A204.1 (cell line): ENCODE measurements at regions not wholly inside any gene's neighbourhood (a gene's known extent, or its start where the extent isn't known, plus 50 kb on each side); places are given as distances from the start of the nearest gene placed in this dataset.
"Not testable (repeated sequence)": the region's sequence is repeated elsewhere in the genome, so short reads cannot be mapped to it uniquely, and the experiment has no call there.

ENCODE experiments used
- FAIRE-seq: peaks from 2 replicates; lab custom pipeline; 2012; peaks lifted over from hg19 to GRCh38; lab: Jason Lieb, UNC

DNA sequence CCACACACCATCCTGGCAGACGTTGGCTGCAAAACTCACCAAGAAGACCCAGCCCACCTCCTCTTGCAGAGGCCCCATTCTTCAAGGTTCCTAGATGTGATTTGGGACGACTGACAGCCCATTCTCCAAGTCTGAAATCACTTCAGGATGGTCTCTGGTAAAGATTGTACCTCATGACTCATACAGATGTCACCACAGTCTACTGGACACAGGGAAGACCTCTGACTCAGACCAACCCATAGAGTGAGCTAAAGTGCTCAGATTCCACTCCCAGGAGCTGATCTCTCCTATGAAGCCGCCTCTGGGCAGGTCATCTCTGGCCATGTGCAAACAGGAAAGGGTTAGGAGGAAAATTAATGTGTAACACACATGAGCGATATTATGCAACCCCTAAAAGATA is 102.4 kb upstream of the VWC2 start:
- no peak for FAIRE-seq

DNA sequence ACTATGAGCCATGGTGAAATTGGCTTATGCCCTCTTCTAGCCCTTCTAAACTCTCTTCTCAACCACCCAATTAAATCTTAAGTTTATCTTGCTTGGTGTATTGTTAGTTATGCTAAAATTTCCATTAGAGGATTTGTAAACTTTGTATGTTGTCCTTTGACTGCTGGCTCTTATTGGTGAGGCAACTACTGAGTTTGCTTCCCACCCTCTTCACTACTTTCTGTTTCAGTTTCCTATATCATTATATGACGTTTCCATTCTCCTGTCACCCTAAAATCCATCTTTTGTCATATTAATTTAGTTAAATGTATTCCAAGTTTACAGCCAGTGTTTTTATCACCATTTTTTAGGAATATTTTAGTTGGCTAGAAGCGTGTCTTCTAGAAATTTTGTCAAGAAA is 80.9 kb upstream of the VWC2 start:
- no peak for FAIRE-seq

DNA sequence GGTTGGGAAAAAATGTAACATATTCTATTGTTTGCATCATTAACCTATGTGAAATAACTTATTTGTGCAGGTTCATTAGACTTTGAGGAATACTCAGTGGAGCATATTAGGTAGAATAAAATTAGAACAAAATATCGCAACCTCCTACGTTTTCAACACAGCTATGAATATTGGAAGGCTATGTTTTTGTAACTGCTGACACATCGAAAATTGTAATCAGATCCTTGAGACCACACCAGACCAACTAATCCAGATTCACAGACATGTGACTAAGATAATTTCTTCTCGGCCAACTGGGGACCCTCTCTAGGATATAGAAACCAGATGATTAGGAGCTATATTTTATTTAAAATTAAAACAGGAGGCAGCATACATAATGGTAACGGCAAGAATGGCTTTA is 77.5 kb upstream of the VWC2 start:
- no peak for FAIRE-seq

DNA sequence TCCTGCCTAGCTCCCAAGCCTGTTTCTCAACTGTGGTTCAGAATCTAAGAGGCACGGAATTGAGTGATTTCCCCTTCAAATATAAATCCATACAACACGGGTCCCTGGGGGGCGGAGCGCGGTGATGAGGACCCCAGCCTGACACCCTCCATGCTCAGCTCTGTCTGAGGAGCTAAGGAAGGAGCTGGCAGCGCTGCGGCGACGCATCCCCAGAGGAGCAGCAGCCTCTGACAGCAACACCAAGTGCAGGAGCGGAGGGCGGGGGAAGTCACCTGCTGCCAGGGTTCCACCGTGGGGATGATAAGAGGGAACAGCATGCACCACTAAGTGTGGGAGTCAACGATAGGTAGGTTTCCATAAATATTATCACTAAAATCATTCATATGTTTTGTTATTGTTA is 72.6 kb upstream of the VWC2 start:
- no peak for FAIRE-seq

DNA sequence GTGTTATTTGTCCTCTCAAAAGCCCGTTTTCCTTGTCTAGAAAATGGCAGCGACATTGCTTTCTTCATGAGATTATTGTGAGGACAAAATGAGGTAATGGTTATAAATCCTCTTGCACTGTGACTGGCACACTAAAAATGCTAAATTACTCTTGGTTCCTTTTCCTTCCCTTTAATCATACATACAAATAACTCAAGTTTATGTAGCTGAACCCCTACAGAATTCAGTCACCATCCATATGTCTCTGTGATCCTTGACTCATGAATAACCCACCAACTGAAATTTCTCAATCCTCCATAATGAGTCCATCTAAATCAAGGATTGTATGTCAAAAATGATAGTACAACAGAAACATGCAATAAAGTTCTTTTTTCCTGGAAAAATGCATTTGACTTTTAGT is 71.3 kb upstream of the VWC2 start:
- no peak for FAIRE-seq

DNA sequence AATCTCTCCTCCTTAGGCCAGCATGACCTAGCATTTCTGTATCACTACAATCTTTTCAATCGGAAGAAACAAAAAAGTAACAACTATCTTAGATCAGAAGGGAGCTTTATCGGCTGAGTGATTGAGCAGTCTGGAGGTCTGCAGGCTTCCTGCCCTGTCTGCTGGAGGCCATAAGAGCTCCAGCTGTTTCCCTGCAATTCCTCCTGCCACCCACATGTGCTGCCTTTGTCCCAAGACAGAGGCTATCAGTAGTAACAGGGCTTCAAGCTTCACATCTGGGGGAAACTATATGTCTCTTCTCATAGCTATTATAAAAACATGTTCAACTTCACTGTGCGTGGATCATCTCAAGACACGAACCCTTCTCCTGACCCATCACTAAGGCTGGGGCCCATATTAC is 70.1 kb upstream of the VWC2 start:
- FAIRE-seq: no peak

DNA sequence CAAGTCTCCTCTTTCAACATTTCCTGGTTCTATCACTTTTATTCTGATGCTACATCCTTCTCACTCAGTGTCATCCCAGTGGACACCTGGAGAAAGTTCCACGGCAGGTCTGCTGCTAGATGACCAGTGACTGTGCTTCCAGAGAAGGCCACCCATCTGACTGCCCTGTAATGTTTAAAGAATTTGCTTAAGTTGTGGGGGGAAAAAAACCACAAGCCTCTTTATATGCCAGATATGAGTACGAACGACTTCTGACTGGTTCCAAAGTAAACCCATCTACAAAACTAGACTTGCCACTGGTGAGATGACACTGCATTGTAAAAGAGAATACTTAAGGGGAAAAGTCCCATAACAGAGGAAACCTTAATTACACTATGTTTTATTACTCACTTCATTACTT is 69.6 kb upstream of the VWC2 start:
- FAIRE-seq: no peak

DNA sequence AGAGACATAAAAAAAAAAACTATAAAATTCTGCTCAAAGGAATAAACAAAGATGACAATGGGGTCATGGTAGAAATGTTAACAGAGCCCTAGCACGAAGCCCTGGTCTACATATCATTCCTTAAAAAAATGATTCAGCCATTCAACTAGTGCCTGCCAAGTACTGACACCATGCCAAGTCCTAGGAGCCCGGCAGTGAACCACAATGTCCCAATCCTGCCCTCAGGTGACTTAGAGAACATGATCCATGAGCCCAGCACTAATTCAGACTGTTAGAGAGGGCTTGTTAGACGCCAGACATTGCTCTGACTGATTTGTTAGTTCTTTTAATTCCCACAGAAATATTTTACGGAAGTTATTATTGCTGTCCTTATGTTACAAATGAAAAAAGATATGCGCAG is 67.3 kb upstream of the VWC2 start:
- FAIRE-seq: no peak

DNA sequence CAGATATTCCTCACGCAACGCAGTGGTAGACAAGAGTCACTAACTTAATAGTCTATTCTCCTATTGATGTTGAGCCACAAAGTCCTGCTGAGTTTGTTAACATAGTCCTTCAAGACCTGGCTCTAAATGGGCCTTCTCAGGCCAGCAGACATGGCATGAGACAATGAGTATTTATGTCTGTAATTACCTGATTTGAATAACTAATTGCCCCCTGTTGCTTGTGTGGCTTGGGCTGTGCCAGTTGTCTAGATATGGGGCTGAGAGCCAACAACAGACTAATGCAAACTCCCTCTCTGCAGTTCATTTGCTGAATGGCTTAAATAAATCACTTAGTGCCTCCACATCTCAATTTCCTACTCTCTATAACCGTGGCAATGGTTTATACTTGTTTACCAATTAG is 65.5 kb upstream of the VWC2 start:
- no peak for FAIRE-seq

DNA sequence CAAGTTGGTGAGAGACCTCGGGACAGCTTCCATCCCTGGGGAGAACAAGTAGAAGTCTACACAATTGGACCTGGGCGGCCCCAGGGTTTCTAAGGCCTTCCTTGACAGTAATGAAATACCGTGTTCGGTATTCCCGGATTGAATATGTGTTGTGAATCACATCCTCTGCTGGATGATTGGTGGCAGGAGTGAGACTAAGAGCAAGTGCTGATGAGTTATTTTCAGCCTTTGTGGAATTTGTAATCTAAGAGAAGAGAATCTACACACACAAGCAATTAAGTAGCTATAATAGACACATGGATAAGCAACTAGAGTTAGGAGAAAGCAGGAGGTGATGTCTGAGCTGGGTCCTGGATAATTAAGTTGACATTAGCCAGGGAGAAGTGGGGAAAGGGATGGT is 64.8 kb upstream of the VWC2 start:
- no peak for FAIRE-seq

DNA sequence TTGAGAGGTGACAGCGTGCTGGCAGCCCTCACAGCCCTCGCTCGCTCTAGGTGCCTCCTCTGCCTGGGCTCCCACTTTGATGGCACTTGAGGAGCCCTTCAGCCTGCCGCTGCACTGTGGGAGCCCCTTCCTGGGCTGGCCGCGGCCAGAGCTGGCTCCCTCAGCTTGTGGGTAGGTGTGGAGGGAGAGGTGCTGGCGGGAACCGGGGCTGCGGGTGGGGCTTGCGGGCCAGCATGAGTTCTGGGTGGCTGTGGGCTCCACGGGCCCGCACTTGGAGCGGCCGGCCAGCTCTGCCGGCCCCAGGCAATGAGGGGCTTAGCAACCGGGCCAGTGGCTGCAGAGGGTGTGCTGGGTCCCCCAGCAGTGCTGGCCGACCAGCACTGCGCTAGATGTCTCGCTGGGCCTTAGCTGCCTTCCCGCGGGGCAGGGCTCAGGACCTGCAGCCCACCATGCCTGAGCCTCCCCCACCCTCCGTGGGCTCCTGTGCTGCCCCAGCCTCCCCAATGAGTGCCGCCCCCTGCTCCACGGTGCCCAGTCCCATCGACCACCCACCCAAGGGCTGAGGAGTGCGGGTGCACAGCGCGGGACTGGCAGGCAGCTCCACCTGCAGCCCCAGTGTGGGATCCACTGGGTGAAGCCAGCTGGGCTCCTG is 62.2 kb upstream of the VWC2 start:
- FAIRE-seq: not testable (repeated sequence)

DNA sequence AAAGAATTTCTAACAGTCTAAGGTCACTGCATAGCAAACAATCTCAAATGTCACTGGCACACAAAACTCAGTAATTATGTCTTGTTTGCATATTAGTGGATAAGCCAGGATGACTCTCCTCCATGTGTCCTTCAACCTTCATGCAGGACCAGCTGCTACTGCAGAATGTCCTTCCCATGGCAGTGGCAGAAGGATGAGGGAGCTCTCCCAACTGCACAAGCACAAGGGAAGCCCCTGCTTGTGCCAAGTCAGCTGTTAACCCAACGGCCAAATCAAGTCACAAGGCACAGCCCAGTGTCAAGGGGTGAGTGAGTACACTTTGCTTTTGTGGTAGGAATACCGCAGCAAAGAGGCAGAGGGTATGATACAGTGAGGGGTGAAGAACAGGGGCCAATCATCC is 59.3 kb upstream of the VWC2 start:
- FAIRE-seq: no peak

DNA sequence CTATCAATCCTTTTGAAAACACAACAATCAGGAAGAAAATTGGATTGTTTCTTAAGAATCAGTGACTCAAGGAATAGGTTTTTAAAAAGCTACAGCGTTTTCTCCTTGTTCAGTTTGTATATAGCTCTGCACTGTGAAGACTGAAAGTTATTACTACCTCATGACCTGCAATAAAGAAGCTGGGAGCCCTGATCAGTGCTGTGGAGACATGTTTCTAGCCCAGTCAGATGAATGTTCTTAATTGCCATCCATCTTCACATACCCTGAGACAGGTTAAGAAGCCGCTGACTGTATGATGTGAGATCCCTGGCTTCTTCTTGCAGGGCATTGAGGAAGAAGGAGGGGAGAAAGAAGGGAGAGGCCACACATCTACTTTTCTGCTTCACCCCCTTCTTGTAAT is 58.0 kb upstream of the VWC2 start:
- FAIRE-seq: no peak

DNA sequence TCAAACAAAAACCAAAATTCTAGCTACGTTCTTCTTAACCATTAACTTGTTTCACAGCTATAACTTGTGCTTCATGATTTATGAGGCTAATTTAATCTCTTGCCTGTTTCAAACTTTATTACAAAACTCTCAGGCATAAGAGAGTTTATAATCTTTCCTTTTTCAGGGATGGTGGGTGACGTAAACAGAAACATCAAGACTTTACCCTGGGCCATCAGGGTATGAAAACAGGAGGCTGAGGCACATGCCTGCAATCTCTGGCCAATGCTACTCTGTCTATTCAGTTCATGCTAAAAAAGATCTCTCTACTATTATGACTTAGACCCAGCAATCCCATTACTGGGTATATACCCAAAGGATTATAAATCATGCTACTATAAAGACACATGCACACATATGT is 55.9 kb upstream of the VWC2 start:
- FAIRE-seq: no peak

DNA sequence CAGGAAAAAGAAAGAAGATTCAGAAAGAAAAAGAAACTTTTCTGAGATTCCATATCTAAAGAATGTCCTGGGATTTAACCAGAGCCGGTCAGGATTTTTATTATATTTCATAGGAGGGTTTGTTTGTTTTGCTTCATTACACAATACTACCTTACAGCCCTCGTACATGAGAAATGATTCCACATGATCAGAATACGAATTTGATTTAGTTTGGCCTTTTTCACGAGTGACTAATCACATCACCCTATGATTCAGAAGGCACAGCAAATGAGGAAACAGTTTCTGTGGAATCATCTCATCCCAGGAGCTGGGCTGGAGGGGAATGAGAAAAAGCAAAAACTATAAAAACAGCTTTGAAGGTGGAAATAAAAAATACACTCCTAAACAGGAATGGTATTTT is 54.7 kb upstream of the VWC2 start:
- no peak for FAIRE-seq

DNA sequence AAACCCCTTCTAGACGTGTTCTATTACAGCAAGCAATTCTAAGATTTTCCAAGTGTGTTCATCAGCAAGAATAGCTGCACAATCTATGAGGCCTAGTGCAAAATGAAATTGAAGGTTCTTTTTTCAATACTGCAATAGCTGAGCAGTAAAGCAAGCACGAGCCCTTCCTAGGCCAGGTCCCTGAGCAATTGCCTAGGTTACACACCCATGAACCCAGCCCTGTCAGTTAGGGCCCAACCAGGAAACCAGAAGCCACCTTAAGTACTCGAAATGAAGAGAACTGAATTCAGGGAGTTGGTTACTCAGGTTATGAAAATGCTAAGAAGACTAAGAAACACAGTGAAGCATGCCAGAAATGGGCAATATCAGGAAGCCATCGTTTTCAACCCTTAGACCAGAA is 52.0 kb upstream of the VWC2 start:
- no peak for FAIRE-seq
